GM10248 (cell line): ENCODE measurements at regions not wholly inside any gene's neighbourhood (a gene's known extent, or its start where the extent isn't known, plus 50 kb on each side); places are given as distances from the start of the nearest gene placed in this dataset.
A peak's percentile ranks its signal among the peaks of the same experiment; 100 is the strongest.

Experiments used
- CTCF ChIA-PET: fragments of 300-600 bp; sonication (Branson Sonifier 250); formaldehyde crosslinking; extraction: SDS; loops from one replicate; lab custom pipeline; 2021; ENCODE audit warnings: antibody characterized with exemption; lab: Yijun Ruan, JAX
- POLR2A ChIA-PET: fragments of 350-650 bp; sonication (Branson Sonifier 250); formaldehyde crosslinking; extraction: SDS; loops from one replicate; lab custom pipeline; 2020; ENCODE audit warnings: antibody characterized with exemption; lab: Yijun Ruan, JAX
- DNase-seq: peaks from one replicate; pipeline ENCODE4 v3.0.0; 2012; ENCODE audit errors: extremely low spot score
- CTCF ChIP-seq: IDR thresholded peaks from 2 replicates; pipeline ENCODE4 v1.5.1; 2012; ENCODE audit warnings: mild to moderate bottlenecking, low read depth; ENCODE audit errors: extremely low read depth, missing control alignments, control extremely low read depth

DNA sequence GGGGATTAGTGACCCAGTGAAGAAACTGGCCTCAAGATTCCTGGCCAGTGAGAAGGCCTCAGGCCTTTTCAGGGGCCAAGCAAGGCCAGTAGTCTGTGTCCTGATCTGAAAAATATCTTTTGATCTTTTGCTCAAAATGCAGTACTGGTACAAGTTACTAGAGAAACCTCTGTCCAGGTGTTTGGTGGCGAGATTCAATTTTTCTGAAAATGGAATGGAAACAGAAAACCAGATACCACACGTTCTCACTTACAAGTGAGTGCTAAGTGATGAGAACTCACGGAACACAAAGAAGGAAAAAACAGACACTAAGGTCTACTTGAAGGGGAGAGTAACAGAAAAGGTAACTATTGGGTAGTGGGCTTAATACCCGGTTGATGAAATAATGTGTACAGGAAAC lies 463.4 kb downstream of the ZIC1 start:
- ChIA-PET POLR2A (no interaction called here), CTCF (no interaction called here)
- DNase-seq = no peak
- no peak for TF ChIP-seq CTCF

GRCh38 chr3:147875498-147875897 lies 466.3 kb downstream of the ZIC1 start:
- DNase-seq = no peak
- POLR2A ChIA-PET = no interaction called here
- TF ChIP-seq CTCF = no peak
- CTCF ChIA-PET = interaction anchor here (2.1 kb wide), 1 partner anchor 16 kb away, joined by 4 read pairs; no protein-coding TSS in a partner anchor

DNA sequence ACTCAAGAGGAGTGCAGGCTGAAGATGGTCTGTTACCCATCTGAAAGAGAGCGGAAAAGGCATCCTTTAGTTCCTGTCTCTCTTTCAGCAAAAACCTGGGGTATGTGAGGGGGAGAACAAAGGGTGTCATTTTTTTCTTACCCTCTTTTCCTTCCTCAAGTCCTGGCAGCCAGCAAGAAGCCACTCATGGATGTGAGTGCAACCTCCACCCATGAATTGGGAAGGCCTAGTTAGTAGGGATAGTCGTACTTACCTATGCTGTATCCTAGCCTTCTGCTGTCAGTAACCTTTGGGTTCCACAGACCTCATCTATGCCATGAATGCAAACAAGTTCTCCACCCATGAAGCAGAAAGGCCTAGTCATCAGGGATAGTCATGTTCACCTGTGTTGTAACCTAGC lies 472.8 kb downstream of the ZIC1 start:
- TF ChIP-seq CTCF = no peak
- ChIA-PET POLR2A (no interaction called here), CTCF (no interaction called here)
- DNase-seq = no peak

DNA sequence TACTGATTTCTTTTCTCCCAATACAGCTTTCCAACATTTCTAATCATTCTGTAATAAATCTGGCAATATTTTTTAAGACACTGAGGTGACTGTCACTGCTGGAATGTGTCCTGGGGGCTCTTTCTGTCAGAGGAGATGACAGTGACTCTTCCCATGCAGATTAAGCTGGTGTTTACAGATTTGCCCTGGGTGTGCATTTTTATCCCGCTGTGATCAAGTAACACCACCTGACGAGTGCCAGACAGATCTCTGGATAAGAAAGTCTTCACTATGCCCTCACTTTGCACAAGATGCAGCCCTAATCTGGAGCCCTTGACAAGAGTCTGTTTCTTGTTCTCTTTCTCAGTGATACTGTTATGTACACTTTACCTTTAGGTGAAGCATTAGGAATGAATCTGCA lies 477.7 kb downstream of the ZIC1 start:
- no peak for TF ChIP-seq CTCF
- ChIA-PET POLR2A (no interaction called here), CTCF (no interaction called here)
- no peak for DNase-seq

- no peak for DNase-seq
- ChIA-PET POLR2A (no interaction called here), CTCF (interaction anchor here (2.4 kb wide), 1 partner anchor 17 kb away, joined by 7 read pairs; no protein-coding TSS in a partner anchor)
- TF ChIP-seq CTCF = no peak
Measured at GRCh38 chr3:147887797-147888196, 478.6 kb downstream of the ZIC1 start.

GRCh38 chr3:147890114-147890513 lies 480.9 kb downstream of the ZIC1 start:
- DNase-seq = peak; percentile 22
- POLR2A ChIA-PET = no interaction called here
- no peak for TF ChIP-seq CTCF
- CTCF ChIA-PET = no interaction called here

DNA sequence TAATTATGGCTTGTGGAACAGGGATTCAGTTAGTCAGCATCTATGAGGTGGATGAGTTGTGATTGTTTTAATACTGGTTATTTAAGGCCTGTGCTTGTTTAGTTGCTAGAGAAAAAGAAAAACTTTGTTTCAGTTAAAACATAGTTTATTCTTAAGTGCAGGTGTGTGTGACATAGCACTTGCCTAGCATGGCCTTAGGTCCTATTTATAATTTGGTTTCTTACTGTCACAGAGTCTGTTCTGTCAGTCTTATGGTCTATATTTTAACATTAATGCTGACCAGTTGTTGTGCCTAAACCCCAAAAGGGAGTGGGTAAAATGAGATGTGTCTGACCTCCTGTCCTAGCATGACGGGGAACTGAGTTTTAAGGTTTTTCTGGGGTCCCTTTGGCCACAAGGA lies 486.3 kb downstream of the ZIC1 start:
- CTCF ChIA-PET = no interaction called here
- no peak for DNase-seq
- POLR2A ChIA-PET = no interaction called here
- no peak for TF ChIP-seq CTCF
